H1 (cell line): ENCODE measurements at regions not wholly inside any gene's neighbourhood (a gene's known extent, or its start where the extent isn't known, plus 50 kb on each side); places are given as distances from the start of the nearest gene placed in this dataset.

Source experiments
- CBX8 ChIP-seq: fragments of 300-800, 300-1000 bp; sonication (generic); IDR thresholded peaks from 2 replicates; pipeline ENCODE4 v1.7.1; 2016; ENCODE audit warnings: low read depth, low read length, borderline replicate concordance
- CHD2 ChIP-seq: IDR thresholded peaks from 2 replicates; pipeline ENCODE4 v1.6.1; 2012; ENCODE audit warnings: low read length, improper control_type of control experiment
- CTCF ChIP-seq, 3 experiments: IDR thresholded peaks; 1 replicate in 2 of 3; 2 replicates in 1 of 3; pipeline versions ENCODE4 v1.5.1 to v1.6.1; 2011; ENCODE audit warnings: low read length in 3 of 3, mild to moderate bottlenecking in 3 of 3, inconsistent platforms in 2 of 3, low read depth in 1 of 3, moderate library complexity in 1 of 3; ENCODE audit not compliant: insufficient read depth in 1 of 3; ENCODE audit errors: control extremely low read depth in 1 of 3
- EP300 ChIP-seq, 2 experiments: IDR thresholded peaks; 1 replicate in 1 of 2; 2 replicates in 1 of 2; pipeline ENCODE4 v1.6.1; 2011 to 2012; ENCODE audit warnings: low read depth in 2 of 2, low read length in 2 of 2, mild to moderate bottlenecking in 2 of 2, borderline replicate concordance in 1 of 2, inconsistent platforms in 1 of 2, moderate library complexity in 1 of 2
- EZH2 ChIP-seq: fragments of 200-600 bp; sonication (generic); IDR thresholded peaks from 2 replicates; pipeline ENCODE4 v1.7.1; 2012; ENCODE audit warnings: low read depth, mild to moderate bottlenecking, moderate library complexity, low read length, inconsistent platforms; ENCODE audit not compliant: severe bottlenecking
- MAX ChIP-seq: IDR thresholded peaks from 2 replicates; pipeline ENCODE4 v1.6.1; 2012; ENCODE audit warnings: inconsistent platforms
- NANOG ChIP-seq: IDR thresholded peaks from 2 replicates; pipeline ENCODE4 v1.6.1; 2011; ENCODE audit warnings: low read length, low read depth, mild to moderate bottlenecking, inconsistent platforms; ENCODE audit not compliant: insufficient read depth, poor library complexity, severe bottlenecking
- SAP30 ChIP-seq: fragments of 300-600 bp; sonication (generic); IDR thresholded peaks from 2 replicates; pipeline ENCODE4 v1.7.1; 2012; ENCODE audit warnings: low read length, moderate library complexity, mild to moderate bottlenecking, inconsistent platforms; ENCODE audit not compliant: insufficient read depth, insufficient replicate concordance
- SP1 ChIP-seq: IDR thresholded peaks from 2 replicates; pipeline ENCODE4 v1.6.1; 2011; ENCODE audit warnings: low read depth, low read length
- SP2 ChIP-seq: IDR thresholded peaks from 2 replicates; pipeline ENCODE4 v1.6.1; 2012; ENCODE audit warnings: mild to moderate bottlenecking, low read length, inconsistent platforms
- SP4 ChIP-seq: IDR thresholded peaks from 2 replicates; pipeline ENCODE4 v1.6.1; 2012; ENCODE audit warnings: low read length, inconsistent platforms
- ZNF274 ChIP-seq: IDR thresholded peaks from 2 replicates; pipeline ENCODE4 v1.7.0; 2012; ENCODE audit warnings: low read length, borderline replicate concordance; ENCODE audit errors: extremely low read depth
- TF ChIP-seq, protein P1 (sequence below): IDR thresholded peaks from 2 replicates; pipeline ENCODE4 v1.6.1; 2012; ENCODE audit warnings: inconsistent platforms
- TF ChIP-seq, protein P2 (sequence below): IDR thresholded peaks from 2 replicates; pipeline ENCODE4 v1.6.1; 2012; ENCODE audit warnings: low read length, inconsistent platforms

DNA sequence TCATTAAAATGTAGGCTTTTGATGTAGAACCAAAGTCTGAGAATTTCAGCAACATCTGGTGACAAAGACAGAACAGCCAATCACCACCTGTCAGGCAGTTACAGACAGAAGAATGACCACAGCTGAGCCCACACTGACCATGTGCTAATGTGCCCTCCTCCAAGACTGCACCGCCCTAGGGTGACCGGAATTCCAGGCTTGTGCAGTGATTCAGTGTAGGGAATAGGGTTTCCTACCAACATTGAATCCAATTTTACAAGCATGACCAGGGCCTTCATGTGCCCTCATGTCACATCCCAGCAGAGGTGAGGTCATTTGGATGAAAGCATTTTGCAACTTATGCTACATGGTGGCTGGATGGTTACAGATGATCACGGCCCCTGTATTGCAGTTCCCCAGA, 412.5 kb downstream of the SOX2 start:
- no peak for TF ChIP-seq CHD2
- TF ChIP-seq SP4: no peak
- no peak for TF ChIP-seq MAX
- no peak for TF ChIP-seq CTCF (IDR thresholded peaks at IDR 0.05; ENCODE audit: control extremely low read depth in 1 of 3, insufficient read depth in 1 of 3, low read depth in 1 of 3, low read length in 3 of 3)
- TF ChIP-seq NANOG: no peak
- TF ChIP-seq EZH2: no peak
- TF ChIP-seq, protein P1, sequence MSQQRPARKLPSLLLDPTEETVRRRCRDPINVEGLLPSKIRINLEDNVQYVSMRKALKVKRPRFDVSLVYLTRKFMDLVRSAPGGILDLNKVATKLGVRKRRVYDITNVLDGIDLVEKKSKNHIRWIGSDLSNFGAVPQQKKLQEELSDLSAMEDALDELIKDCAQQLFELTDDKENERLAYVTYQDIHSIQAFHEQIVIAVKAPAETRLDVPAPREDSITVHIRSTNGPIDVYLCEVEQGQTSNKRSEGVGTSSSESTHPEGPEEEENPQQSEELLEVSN: no peak
- no peak for TF ChIP-seq SP1
- TF ChIP-seq SAP30: no peak
- TF ChIP-seq EP300 (IDR thresholded peaks at IDR 0.05; ENCODE audit: borderline replicate concordance in 1 of 2, low read depth in 2 of 2, low read length in 2 of 2): no peak
- TF ChIP-seq ZNF274: no peak
- no peak for TF ChIP-seq CBX8
- TF ChIP-seq SP2: no peak
- TF ChIP-seq, protein P2, sequence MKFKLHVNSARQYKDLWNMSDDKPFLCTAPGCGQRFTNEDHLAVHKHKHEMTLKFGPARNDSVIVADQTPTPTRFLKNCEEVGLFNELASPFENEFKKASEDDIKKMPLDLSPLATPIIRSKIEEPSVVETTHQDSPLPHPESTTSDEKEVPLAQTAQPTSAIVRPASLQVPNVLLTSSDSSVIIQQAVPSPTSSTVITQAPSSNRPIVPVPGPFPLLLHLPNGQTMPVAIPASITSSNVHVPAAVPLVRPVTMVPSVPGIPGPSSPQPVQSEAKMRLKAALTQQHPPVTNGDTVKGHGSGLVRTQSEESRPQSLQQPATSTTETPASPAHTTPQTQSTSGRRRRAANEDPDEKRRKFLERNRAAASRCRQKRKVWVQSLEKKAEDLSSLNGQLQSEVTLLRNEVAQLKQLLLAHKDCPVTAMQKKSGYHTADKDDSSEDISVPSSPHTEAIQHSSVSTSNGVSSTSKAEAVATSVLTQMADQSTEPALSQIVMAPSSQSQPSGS: no peak
